Left ventricle myocardium inferior (tissue), 1 donor: ENCODE measurements at regions not wholly inside any gene's neighbourhood (a gene's known extent, or its start where the extent isn't known, plus 50 kb on each side); places are given as distances from the start of the nearest gene placed in this dataset.
A peak's percentile ranks its signal among the peaks of the same experiment; 100 is the strongest.

Experiments used
- DNase-seq: peaks from one replicate; pipeline ENCODE4 v3.0.0-alpha.2; 2020
- H3K27ac ChIP-seq: fragments of 200-600 bp; replicated peaks from 2 replicates; pipeline ENCODE4 v1.8.0; 2021
- H3K27me3 ChIP-seq: fragments of 200-600 bp; 2 replicates; pipeline ENCODE4 v1.8.0; 2021; ENCODE audit warnings: low read depth
- H3K36me3 ChIP-seq: fragments of 200-600 bp; 2 replicates; pipeline ENCODE4 v1.8.0; 2021
- H3K4me1 ChIP-seq: fragments of 200-600 bp; 2 replicates; pipeline ENCODE4 v1.8.0; 2021
- H3K4me3 ChIP-seq: fragments of 200-600 bp; 2 replicates; pipeline ENCODE4 v1.8.0; 2021; ENCODE audit warnings: mild to moderate bottlenecking, moderate library complexity
- H3K9me3 ChIP-seq: fragments of 200-600 bp; replicated peaks from 2 replicates; pipeline ENCODE4 v1.8.0; 2021
- intact Hi-C: fragments of 100-400 bp; cut with micrococcal nuclease; formaldehyde crosslinking; loops from one replicate; pipeline ENCODE4 v1.11.0; 2022
- TF ChIP-seq, protein P1 (sequence below): fragments of 200-600 bp; IDR thresholded peaks from 2 replicates; pipeline ENCODE4 v1.8.0; 2021; ENCODE audit warnings: antibody characterized with exemption, mild to moderate bottlenecking, borderline replicate concordance
- donor health status: DM: no; HTN: yes; CAD: no; lungs with severe emphysema.

DNA sequence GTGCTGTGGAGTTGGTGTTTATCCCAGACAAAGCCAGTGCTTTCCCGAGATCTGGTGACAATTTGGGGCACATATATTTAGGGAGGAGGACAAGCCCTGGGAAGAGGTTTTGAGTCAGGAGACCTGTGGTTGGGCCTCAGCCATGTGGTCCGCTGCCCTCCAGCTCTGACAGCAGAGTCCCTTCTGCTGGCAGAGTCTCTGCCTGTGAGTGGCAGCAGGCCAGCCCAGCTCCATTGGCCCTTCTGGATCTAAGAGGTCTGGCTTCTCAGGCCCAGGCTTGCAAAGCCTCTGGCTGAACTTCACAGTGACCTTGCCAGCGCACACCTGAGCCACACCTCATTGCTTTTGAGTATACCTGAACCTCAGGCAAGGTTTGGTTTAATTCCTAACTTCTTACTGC is 115.3 kb downstream of the BCL2L11 start:
- H3K9me3 ChIP-seq, result peaks cover 15% of the 10 kb centered on the region
- H3K27ac ChIP-seq, result peak overlapping the region; percentile 70
- peaks cover 10% of the 10 kb centered on the region for H3K4me1 ChIP-seq
- TF ChIP-seq, protein P1, sequence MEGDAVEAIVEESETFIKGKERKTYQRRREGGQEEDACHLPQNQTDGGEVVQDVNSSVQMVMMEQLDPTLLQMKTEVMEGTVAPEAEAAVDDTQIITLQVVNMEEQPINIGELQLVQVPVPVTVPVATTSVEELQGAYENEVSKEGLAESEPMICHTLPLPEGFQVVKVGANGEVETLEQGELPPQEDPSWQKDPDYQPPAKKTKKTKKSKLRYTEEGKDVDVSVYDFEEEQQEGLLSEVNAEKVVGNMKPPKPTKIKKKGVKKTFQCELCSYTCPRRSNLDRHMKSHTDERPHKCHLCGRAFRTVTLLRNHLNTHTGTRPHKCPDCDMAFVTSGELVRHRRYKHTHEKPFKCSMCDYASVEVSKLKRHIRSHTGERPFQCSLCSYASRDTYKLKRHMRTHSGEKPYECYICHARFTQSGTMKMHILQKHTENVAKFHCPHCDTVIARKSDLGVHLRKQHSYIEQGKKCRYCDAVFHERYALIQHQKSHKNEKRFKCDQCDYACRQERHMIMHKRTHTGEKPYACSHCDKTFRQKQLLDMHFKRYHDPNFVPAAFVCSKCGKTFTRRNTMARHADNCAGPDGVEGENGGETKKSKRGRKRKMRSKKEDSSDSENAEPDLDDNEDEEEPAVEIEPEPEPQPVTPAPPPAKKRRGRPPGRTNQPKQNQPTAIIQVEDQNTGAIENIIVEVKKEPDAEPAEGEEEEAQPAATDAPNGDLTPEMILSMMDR, result no peak
- no peaks in the 10 kb centered on the region for H3K36me3 ChIP-seq
- H3K4me3 ChIP-seq, result no peak overlapping the region
- no peaks in the 10 kb centered on the region for H3K27me3 ChIP-seq
- DNase-seq, result peak; percentile 73
- intact Hi-C loops, result no loop called here

DNA sequence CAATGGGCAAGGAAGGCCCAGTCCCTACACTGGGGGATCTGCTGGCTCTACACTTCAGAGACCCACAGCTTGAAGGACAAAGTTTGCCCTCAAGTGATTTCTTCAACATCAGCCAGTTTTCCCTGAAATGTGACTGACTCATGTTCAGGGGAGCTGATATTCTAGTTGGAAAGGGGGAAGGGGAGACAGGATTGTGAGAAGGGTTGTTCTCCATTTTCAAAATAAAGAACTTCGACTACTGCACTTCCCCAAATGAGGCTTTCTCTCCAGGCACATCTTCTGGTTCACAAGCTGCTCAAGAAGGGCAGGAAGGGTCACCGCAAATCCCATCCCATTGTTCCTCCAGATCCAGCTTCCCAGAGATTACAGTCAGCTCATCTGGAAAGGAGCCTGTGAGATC is 117.6 kb downstream of the BCL2L11 start:
- peaks cover 10% of the 10 kb centered on the region for H3K4me1 ChIP-seq
- H3K4me3 ChIP-seq, result no peak overlapping the region
- H3K36me3 ChIP-seq, result no peaks in the 10 kb centered on the region
- no peaks in the 10 kb centered on the region for H3K27me3 ChIP-seq
- H3K27ac ChIP-seq, result no peak overlapping the region
- no peaks in the 10 kb centered on the region for H3K9me3 ChIP-seq
- TF ChIP-seq, protein P1, result no peak
- no peak for DNase-seq
- intact Hi-C loops, result no loop called here

DNA sequence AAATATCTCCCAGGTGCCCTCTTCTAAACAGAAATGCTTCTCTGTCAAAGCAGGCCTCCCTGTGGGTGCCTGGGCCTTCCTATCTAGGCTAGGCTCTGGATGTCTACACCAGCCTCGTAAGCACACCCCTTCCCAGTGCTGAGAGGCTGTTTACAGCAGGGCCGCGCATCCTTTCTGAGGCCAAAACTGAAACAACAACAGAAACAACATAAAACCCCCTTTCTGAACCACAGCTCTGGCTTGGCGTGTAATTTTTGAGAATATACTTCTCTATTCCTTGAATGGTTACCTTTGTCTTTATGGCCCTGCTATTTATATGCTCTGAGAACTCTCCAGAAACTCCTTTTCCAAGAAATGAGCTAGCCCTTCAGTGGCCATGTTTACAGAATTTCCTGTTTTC is 118.4 kb downstream of the BCL2L11 start:
- Histone ChIP-seq H3K27ac (no peak overlapping the region), H3K27me3 (no peaks in the 10 kb centered on the region), H3K4me3 (no peak overlapping the region), H3K36me3 (no peaks in the 10 kb centered on the region), H3K9me3 (no peaks in the 10 kb centered on the region), H3K4me1 (peaks cover 10% of the 10 kb centered on the region)
- DNase-seq, result no peak
- intact Hi-C loops, result no loop called here
- TF ChIP-seq, protein P1, result no peak

DNA sequence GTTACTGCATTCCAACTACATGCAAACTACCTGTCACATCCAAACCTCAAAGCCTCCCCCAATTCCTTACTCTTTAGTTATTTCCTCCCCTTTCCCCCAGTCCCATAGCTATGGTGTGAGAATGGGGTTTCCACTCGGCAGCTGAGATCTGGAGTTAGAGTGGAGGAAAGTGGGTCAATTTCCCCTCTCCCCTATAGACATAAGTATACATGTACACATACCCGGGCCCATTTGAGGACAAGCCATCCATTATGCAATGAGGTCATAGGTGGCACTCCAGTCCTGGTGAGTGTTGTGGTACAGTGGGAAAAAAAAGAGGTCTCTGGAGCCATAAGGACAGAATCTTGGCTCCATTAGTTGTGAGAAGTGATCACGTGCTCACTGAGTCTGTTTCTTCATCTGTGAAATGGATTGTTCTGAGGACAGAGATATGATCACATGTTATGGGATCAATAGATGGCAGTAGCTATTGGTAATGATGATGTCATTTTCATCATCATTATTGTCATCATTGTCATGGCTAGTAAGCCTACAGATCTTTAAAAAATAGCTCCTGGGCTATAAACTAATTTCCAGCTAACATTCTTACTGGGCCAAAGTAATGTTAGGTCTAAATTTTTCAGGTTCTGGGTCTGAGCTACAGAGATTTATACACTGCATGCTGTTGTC is 119.0 kb downstream of the BCL2L11 start:
- intact Hi-C loops, result no loop called here
- Histone ChIP-seq H3K27ac (no peak overlapping the region), H3K9me3 (no peaks in the 10 kb centered on the region), H3K4me3 (no peak overlapping the region), H3K36me3 (no peaks in the 10 kb centered on the region), H3K4me1 (peaks cover 10% of the 10 kb centered on the region), H3K27me3 (no peaks in the 10 kb centered on the region)
- TF ChIP-seq, protein P1, result no peak
- DNase-seq, result no peak

DNA sequence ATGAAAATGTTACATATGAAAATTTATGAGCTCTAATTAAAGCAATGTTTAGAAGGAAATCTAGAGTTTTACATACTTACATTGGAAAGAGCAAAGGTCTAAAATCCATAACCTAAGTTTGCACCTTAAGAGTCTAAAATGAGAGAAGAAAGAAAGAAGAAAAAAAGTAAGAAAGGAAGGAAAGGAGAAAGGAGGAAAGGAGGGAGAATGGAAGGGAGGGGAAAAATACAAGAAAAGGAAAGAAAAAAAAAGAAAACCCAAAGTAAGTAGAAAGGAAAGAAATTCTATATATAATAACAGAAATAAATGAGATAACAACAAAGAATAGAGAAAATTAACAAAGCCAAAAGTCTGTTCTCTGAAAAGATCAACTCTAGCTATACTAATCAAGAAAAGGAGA is 122.6 kb downstream of the BCL2L11 start:
- TF ChIP-seq, protein P1, result no peak
- intact Hi-C loops, result no loop called here
- no peak for DNase-seq
- no peaks in the 10 kb centered on the region for H3K4me1 ChIP-seq
- no peak overlapping the region for H3K4me3 ChIP-seq
- no peaks in the 10 kb centered on the region for H3K9me3 ChIP-seq
- no peaks in the 10 kb centered on the region for H3K36me3 ChIP-seq
- H3K27me3 ChIP-seq, result no peaks in the 10 kb centered on the region
- H3K27ac ChIP-seq, result no peak overlapping the region
